ENCODE measurements at regions not wholly inside any gene's neighbourhood (a gene's known extent, or its start where the extent isn't known, plus 50 kb on each side); places are given as distances from the start of the nearest gene placed in this dataset.
"Not testable (repeated sequence)": the region's sequence is repeated elsewhere in the genome, so short reads cannot be mapped to it uniquely, and the experiment has no call there.

- TF ChIP-seq EZH2 (IDR thresholded peaks at IDR 0.05; ENCODE audit: borderline replicate concordance, low read length); CTCF (IDR thresholded peaks at IDR 0.05; ENCODE audit: low read length): not testable (repeated sequence)
These were observed 136.3 kb downstream of the SLC25A46 start for GRCh38 chr5:110875115-110875514.
